GM21515 (cell line): ENCODE measurements at regions not wholly inside any gene's neighbourhood (a gene's known extent, or its start where the extent isn't known, plus 50 kb on each side); places are given as distances from the start of the nearest gene placed in this dataset.
"Not testable (repeated sequence)": the region's sequence is repeated elsewhere in the genome, so short reads cannot be mapped to it uniquely, and the experiment has no call there.

ENCODE experiments used
- ATAC-seq: cut with Tn5 transposase; IDR thresholded peaks from one replicate; pipeline ENCODE4 v1.9.1; 2021; ENCODE audit not compliant: unreplicated experiment

- no peak for ATAC-seq
Measured at GRCh38 chr1:103469801-103470200, 55.7 kb upstream of the RNPC3 start.

- ATAC-seq: no peak
Measured at GRCh38 chr1:103467100-103467499, 58.4 kb upstream of the RNPC3 start.

GRCh38 chr1:103461161-103462105, 64.1 kb upstream of the RNPC3 start:
- ATAC-seq: peak; percentile 67

- no peak for ATAC-seq
Measured at GRCh38 chr1:103460511-103460910, 65.0 kb upstream of the RNPC3 start.

- no peak for ATAC-seq
Measured at GRCh38 chr1:103459346-103459745, 66.2 kb upstream of the RNPC3 start.

GRCh38 chr1:103457886-103458455, 67.5 kb upstream of the RNPC3 start:
- ATAC-seq: no peak

- no peak for ATAC-seq
Measured at GRCh38 chr1:103448560-103448959, 76.9 kb upstream of the RNPC3 start.

- no peak for ATAC-seq
Measured at GRCh38 chr1:103447471-103447870, 78.0 kb upstream of the RNPC3 start.

- no peak for ATAC-seq
Measured at GRCh38 chr1:103441342-103441741, 84.2 kb upstream of the RNPC3 start.

- ATAC-seq: not testable (repeated sequence)
Measured at GRCh38 chr1:103436568-103437100, 88.9 kb upstream of the RNPC3 start.

GRCh38 chr1:103435443-103435842, 90.1 kb upstream of the RNPC3 start:
- ATAC-seq: no peak

- no peak for ATAC-seq
Measured at GRCh38 chr1:103424650-103425049, 100.8 kb upstream of the RNPC3 start.

GRCh38 chr1:103416681-103417286, 108.7 kb upstream of the RNPC3 start:
- ATAC-seq: no peak

GRCh38 chr1:103387898-103388297, 137.6 kb upstream of the RNPC3 start:
- no peak for ATAC-seq

- no peak for ATAC-seq
Measured at GRCh38 chr1:103373991-103374390, 151.5 kb upstream of the RNPC3 start.

GRCh38 chr1:103372866-103373265, 152.6 kb upstream of the RNPC3 start:
- ATAC-seq: no peak

- no peak for ATAC-seq
Measured at GRCh38 chr1:103371234-103371633, 154.3 kb upstream of the RNPC3 start.

GRCh38 chr1:103367186-103367585, 158.3 kb upstream of the RNPC3 start:
- no peak for ATAC-seq

- ATAC-seq: no peak
Measured at GRCh38 chr1:103365860-103366569, 159.5 kb upstream of the RNPC3 start.

- no peak for ATAC-seq
Measured at GRCh38 chr1:103363008-103363365, 162.5 kb upstream of the RNPC3 start.

GRCh38 chr1:103362348-103363007, 163.0 kb upstream of the RNPC3 start:
- ATAC-seq: no peak
